Esophagus mucosa (tissue), 1 donor: ENCODE measurements at regions not wholly inside any gene's neighbourhood (a gene's known extent, or its start where the extent isn't known, plus 50 kb on each side); places are given as distances from the start of the nearest gene placed in this dataset.
A peak's percentile ranks its signal among the peaks of the same experiment; 100 is the strongest.

Experiments used
- ATAC-seq: fragments of 200-7000 bp; cut with Tn5 transposase; one replicate; pipeline ENCODE4 v1.9.1; 2020
- donor health status: DM: yes; HTN: yes; CAD: no.

- no peak for ATAC-seq
Measured at GRCh38 chr16:85258166-85258565, 145.9 kb upstream of the CIBAR2 start.

GRCh38 chr16:85258629-85259028 is 146.4 kb upstream of the CIBAR2 start:
- no peak for ATAC-seq

DNA sequence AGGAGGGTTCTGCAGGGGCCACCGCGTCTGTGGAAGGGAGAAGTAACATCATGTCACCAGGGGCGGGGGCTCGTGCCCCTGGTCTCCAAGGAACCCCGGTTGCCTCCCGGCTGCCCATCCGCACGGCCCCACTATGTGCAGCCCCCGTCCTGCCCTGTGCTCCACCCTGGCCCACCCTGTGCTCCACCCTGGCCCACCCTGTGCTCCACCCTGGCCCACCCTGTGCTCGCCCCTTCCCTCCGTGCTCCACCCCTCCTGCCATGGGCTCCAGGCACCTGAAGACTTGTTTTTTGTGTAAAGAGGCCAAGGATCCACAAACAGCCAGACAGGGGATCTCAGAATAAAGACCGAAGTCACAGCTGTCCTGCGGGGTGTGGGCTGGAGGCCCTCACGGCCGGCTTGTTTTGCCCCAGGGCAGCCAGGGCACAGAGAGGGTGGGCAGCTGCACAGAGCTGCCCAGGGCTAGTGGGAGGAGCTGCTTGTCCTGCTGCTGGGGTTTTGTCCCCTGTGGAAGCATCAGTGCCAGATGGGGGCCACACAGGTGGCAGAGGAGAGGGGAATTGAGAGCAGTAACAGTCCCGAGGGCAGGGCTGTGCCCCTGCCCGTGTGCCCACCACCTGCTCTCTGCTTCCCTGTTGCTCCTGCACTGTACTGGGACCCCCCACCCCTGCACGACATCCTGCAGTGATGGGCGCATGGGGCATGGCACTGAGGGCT is 147.0 kb upstream of the CIBAR2 start:
- ATAC-seq: no peak

DNA sequence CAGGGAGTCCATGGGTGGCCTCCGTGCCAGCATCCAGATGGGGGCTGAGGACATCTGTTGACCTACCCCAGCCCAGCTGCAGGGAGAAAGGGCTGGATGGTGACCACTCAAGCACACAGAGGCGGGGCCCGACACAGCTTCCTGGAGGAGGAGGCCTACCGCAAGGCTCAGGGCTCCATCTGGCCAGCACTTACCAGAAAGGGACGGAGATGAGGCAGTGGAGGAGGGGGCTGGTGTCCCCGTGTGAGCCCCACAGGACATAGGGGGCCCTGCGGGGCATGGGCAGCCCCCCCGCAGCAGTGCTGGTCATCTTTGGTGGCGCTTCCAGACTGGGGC is 147.5 kb upstream of the CIBAR2 start:
- no peak for ATAC-seq

GRCh38 chr16:85261204-85261603 is 148.9 kb upstream of the CIBAR2 start:
- no peak for ATAC-seq

- ATAC-seq: no peak
Measured at GRCh38 chr16:85261657-85262557, 149.6 kb upstream of the CIBAR2 start.

DNA sequence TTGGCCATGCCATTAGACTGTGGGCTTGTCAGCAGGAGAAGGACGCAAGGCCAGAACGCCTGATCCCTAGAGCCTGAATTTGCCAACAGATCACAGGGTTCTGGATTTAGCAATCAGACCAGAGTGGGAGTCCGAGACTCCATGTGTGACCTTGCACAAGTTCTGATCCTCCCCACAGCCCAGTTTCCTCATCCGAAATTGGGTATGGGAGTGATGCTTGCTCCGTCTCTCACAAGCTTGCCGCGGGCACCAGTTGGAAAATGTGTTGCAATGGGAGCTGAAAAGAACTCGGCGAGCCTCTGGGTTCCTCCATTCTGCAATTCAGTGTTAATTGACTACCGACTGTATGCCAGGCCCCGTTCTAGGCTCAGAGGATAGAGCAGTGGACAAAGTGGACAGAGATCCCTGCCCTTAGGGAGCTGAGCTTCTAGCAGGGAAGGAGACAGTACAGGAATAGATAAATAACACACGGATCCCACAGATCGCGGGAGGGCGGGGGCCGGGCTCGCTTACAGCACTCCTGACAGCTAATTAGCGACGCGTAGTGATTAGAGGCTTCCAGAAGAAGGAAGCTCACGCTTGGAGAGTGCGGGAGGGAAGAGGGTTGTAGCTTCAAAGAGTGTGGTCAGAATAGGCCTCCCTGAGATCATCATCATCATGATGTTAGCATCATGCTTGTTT is 150.4 kb upstream of the CIBAR2 start:
- no peak for ATAC-seq

DNA sequence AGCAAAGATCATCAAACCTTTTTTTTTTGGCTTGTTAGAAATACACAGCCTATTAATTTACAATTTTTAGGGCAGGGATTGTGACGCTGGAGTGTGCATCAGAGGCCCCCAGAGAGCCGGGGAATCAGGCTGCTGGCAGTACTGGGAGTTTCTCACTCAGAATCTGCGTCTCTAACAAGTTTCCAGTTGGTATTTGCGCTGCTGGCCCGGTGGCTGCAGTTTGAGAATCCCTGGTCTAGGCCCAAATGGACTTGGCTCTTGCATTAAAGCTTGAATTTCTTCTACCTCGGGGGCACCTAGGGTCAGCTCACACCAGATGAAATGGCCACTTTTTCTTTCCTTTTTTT is 150.9 kb upstream of the CIBAR2 start:
- no peak for ATAC-seq

GRCh38 chr16:85264752-85265151 is 152.5 kb upstream of the CIBAR2 start:
- no peak for ATAC-seq

- ATAC-seq: no peak
Measured at GRCh38 chr16:85265161-85265784, 153.0 kb upstream of the CIBAR2 start.

- ATAC-seq: no peak
Measured at GRCh38 chr16:85265810-85266209, 153.5 kb upstream of the CIBAR2 start.

- no peak for ATAC-seq
Measured at GRCh38 chr16:85266857-85267256, 154.6 kb upstream of the CIBAR2 start.

GRCh38 chr16:85267414-85267945 is 155.2 kb upstream of the CIBAR2 start:
- no peak for ATAC-seq

DNA sequence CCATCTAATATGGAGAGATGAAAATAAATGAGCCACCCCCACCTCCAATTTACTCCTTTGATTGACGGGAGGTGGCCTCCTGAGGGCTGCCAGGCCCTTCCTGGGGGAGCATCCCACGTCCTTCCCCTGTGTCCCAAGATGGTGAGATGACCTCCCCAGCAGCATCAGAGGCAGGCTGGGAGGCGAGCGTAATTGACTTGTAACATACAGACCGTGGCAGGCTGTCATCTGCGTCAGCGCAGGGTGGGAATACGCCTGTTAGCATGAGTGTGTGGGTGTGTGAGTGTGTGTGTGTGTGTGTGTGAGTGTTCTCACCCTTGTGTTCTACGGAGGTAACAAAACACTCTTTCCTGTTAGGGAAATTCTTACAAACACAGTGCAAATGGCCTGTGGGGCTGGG is 156.9 kb upstream of the CIBAR2 start:
- no peak for ATAC-seq

DNA sequence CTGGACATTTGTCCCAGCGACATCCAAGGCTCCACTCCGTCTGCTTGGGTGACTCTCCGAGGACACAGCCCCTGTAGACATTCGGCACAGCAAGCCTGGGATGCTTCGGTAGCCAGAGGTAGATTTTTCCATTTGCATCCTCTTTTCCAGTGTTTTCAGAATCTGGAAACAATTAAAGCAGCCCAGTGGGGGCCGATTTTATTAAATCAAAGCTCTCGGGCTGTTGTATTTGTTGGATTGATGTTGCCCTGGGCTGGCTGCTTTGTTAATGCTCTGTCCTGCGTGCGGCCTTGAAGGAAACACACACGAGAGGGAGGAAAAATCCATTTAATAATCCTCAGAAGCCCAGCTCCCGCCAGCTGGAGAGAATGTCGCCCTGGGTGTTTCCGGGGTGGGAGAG is 158.1 kb upstream of the CIBAR2 start:
- no peak for ATAC-seq

DNA sequence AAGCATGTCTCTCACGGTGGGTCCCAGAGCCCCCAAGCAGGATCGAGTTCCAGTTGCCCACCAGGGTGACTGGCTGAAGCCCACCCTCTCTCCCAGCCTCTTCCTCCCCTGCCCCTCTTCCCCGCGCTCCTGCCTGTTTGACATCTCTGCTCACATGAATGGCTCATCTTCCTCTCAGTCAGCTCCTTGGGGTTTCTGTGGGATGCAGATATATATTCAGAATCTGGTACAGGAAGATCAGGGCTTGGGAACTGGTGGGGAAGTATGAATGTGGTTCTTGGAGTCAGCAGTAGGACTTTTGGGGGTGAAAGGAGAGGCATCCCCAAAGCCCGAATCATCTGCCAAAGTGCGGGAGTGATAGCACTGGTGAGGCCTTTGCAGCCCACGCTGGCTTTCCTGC is 158.9 kb upstream of the CIBAR2 start:
- ATAC-seq: no peak

- no peak for ATAC-seq
Measured at GRCh38 chr16:85273293-85273692, 161.0 kb upstream of the CIBAR2 start.

DNA sequence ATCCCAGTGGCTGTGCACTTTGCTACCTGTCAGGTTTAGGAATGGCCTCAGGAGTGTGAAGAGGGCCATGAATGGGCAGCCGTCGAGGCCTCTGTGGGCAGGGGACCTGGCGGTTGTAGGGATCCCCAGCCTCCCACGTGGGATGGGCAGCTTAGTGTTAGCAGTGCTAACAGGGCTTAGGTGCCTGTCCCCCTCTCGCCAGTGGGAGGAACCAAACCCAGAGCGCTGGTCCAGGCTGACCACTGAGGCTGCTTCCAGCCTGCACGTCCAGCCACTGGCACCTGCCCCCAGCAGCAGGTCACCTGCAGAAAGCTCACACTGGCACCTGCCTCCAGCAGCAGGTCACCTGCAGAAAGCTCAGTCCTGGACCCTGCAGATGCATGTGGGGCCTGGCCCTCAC is 162.2 kb upstream of the CIBAR2 start:
- no peak for ATAC-seq

- ATAC-seq: no peak
Measured at GRCh38 chr16:85274924-85275323, 162.7 kb upstream of the CIBAR2 start.

DNA sequence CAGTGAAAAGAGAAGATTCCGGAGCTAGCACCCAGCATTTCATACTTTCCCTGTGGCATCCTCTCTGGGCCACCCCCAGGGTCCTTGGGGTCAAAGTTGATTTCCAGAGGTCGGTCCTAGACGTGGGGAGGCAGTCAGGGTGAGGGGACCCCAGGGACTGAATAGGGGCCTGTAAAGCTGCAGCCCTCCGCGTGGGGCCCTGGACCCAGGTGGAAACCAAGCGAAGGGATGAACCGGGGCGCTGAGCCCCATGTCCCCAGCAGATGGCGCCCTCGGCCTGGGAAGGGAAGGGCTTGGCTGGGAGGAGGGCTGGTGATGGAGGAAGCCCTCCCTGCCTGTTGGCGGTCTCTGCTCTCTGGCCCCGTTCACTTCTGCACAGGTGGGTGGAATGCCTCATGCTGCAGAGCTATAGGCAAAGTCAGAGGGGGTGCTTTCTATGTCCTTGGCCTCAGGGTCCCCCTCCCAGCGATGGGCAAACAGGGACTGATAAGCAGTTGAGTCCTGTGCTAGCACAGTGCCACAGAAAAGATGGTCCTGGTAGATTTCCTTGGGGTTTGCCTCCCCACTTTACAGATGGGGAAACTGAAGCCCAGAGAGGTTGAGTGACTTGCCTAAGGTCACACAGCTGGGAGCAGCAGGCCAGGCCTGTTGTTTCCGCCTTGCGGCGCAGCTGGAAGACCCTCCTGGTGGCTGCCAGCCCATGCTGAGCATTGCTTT is 163.4 kb upstream of the CIBAR2 start:
- ATAC-seq: peak; percentile 64

DNA sequence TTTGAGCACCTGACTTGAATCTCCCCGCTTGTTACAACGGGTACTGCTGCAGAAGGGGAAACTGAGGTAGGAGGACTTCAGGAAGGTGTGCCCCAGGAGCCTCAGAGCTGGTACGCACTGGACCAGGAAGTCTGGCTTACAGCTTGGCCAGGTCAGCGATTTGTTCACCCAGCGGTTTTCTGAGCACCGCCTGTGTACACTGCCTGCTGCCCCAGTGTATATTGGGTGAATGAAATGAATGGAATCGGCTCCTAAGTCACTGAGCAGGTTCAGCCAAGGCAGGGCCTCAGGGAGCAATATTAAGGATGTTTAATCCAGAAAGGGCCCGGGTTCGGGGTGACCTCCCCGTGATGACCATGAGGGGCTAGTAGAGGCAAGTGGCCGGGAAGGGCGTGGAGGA is 164.0 kb upstream of the CIBAR2 start:
- ATAC-seq: no peak

- no peak for ATAC-seq
Measured at GRCh38 chr16:85276721-85277120, 164.4 kb upstream of the CIBAR2 start.
